GM21360 (cell line): ENCODE measurements at regions not wholly inside any gene's neighbourhood (a gene's known extent, or its start where the extent isn't known, plus 50 kb on each side); places are given as distances from the start of the nearest gene placed in this dataset.
"Not testable (repeated sequence)": the region's sequence is repeated elsewhere in the genome, so short reads cannot be mapped to it uniquely, and the experiment has no call there.

Source experiments
- ATAC-seq: cut with Tn5 transposase; IDR thresholded peaks from one replicate; pipeline ENCODE4 v1.9.1; 2021; ENCODE audit warnings: mild to moderate bottlenecking, moderate library complexity; ENCODE audit not compliant: unreplicated experiment

DNA sequence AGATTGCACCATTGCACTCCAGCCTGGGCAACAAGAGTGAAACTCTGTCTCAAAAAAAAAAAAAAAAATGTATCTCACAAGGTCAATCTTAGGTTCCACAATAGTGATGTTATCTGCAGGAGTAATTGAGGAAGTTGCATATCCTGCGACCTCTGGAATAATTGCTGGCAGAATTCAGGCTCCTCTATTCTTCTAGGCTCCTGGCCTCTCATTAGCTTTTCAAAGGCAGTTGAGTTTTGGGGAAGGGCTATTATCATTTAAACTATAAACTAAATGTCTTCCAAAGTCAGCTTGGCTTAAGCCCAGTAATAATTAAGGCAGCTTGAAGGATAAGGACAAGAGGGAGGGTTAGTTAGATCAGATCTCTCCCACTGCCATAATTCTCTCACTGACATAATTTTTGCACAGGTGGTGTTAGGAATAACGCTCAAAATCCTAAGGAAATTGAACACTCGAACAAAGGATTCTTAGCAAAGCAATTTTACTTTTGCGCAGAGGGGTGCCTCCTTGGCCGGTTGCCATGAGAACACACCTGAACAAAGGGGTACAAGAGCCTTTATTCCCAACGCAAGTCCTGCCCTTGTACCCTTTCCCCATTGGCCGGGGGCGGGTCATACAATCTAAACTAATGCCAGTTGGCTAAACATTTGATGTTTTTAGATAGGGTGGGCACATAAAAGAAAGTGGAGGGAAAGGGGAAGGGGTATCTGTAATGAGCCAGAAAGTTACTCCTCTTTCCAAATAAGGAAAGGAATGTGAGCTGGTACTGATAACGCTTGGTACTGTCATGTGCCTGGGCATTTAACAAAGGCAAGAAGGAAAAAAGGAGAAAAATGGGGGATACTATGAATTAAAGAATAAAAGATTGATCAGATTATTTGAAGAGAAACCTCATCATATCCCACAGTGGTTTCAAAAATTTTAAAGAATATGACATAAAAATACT lies 106.4 kb upstream of the CCNG1 start:
- no peak for ATAC-seq

- ATAC-seq: not testable (repeated sequence)
These were observed 101.3 kb upstream of the CCNG1 start for GRCh38 chr5:163336074-163336473.

- ATAC-seq: no peak
These were observed 98.2 kb upstream of the CCNG1 start for GRCh38 chr5:163339148-163339547.

- ATAC-seq: not testable (repeated sequence)
These were observed 97.0 kb upstream of the CCNG1 start for GRCh38 chr5:163340378-163340777.

DNA sequence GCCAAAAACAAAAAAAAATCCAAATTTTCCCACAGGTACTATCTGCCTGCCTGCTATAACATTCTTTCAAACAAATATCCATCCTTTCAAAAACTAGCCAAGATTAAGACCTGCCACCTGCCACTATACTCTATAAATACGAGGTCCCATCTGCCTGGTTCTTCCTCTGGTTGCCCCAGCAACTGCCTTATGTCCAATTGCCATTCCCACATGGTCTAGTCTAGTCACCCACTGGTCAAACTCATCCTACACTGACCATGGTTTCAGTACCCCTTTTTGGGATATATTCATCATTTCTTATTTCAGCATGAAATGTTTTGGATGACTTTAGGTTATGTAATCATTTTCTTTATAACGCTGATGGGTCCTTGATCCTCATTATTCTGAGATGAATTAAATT lies 95.1 kb upstream of the CCNG1 start:
- ATAC-seq: no peak

- no peak for ATAC-seq
These were observed 92.2 kb upstream of the CCNG1 start for GRCh38 chr5:163345216-163345615.

DNA sequence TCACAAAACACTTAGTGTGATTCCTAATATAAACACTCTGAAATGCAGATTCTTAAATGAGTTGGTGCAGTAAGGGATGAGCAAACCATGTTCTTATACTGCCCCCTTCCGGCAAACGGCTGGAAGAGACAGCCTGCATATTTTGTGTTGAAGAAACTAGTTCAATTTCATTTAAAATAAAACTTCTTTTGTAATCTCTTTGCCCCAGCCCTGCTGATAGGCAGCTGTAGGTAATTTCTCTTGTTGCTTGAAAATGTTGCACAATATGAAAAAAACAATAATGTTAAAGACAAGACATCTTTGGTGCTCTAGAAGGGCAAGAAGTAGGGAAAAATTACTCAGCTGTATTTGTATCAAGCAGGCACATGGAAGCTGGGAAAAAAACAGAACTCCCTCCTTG lies 89.7 kb upstream of the CCNG1 start:
- ATAC-seq: peak; percentile 77

GRCh38 chr5:163350083-163350482 lies 87.3 kb upstream of the CCNG1 start:
- peak; percentile 32 for ATAC-seq

DNA sequence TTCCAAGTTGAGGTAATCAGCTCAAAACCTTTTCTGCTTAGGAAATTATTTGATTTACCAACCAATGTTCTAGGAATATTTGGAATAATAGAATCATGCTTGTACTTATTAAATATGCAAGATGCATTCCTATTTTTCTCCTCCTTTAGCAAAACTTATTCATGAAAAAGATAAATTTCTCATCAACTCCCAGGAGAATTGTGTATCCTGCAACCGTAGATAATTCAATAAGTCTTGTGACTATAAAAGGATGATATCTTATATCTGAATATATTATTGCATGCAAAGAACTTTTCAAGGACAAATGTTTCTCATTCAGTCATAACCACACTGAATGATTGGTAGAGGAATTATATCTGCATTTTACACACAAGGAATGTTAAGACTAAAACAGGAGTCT lies 84.9 kb upstream of the CCNG1 start:
- ATAC-seq: no peak

DNA sequence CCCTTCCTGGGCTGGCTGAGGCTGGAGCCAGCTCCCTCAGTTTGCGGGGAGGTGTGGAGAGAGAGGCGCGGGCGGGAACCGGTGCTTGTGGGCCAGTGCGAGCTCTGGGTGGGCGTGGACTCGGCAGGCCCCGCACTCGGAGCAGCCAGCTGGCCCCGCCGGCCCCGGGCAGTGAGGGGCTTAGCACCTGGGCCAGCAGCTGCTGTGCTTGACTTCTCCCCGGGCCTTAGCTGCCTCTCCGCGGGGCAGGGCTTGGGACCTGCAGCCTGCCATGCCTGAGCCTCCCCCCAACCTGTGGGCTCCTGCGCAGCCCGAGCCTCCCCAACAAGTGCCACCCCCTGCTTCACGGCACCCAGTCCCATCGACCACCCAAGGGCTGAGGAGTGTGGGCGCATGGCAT lies 81.6 kb upstream of the CCNG1 start:
- ATAC-seq: not testable (repeated sequence)

DNA sequence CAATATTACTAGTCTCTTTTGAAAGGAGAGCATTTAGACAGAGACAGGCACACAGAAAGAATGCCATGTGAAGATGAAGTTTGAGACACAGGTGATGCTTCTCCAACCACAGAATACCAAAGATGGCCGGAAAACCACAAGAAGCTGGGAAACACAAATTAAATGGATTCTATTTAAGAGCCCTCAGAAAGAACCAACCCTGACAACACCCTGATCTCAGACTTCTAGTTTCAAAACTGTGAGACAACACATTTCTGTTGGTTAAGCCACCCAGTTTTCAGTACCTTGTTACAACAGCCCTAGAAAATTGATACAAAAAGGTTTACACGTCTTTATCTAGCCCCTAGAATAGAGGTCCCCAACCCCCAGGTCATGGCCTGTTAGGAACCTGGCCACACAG lies 79.8 kb upstream of the CCNG1 start:
- ATAC-seq: no peak

DNA sequence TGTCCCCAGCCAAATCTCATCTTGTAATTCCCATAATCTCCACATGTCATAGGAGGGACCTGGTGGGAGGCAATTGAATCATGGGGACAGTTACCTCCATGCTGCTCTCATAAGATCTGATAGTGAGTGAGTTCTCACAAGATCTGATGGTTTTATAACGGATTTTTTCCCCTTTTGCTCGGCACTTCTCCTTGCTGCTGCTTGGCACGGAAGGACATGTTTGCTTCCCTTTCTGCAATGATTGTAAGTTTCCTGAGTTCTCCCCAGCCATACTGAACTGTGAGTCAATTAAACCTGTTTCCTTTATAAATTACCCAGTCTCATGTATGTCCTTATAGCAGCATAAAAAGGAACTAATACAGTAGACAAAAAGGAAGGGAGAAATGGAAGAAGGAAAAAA lies 76.7 kb upstream of the CCNG1 start:
- no peak for ATAC-seq

DNA sequence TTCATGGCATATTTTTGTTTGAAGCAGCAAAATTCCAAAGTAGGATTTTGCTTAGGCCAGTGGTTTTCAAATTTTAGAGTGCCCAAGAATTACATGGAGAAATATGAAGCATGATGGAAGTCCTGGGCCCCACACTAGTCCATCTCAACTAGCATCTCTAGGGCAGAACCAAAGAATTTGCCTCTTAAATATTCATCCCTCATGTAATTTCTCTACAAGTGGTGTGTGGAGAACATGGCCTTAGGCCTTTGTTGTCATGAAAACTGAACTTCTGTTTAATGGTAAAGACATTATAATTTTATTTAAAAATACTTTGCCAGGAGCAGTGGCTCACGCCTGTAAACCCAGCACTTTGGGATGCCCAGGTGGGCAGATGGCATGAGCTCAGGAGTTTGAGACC lies 75.9 kb upstream of the CCNG1 start:
- no peak for ATAC-seq

DNA sequence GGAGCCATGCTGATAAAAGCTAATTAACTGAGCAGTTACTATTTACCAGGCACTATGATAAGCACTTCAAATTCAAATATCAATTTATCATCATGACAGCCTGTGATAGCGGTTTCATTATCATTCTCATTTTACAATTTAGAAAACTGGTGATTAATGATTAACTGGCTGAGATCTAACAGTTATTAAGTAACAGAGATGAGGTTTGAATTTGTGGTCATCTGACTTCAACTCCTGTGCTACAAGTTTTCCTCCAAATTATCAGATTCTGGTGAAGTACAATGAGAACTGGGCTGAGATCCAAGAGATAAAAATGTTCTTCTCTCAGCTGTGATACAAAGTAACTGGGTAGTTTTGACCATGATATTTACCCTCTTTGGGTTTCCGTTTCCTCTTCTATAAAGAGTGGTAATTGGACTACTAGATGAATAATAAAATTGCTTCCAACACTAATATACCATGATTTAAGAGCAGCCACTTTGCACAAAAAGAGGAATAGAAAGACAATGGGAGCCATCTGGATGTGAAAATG lies 74.5 kb upstream of the CCNG1 start:
- no peak for ATAC-seq

DNA sequence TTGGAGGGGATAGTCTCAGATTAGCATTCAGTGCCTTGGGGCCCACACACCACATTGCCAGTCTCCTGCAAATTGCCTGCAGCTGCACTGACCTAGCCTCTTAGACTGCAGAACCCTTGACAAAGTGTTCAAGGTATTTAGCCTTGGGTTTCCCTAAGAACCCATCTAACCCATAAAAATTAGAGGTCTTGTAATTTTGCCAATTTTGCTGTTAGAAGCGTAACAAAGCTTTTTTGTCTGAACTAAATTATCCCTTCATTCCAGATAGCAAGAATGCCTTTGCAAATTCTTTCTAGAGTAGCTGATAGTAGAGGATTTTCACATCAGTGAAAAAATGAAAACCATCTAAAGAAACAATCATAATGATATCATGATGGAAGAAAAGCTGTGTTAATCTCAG lies 74.0 kb upstream of the CCNG1 start:
- no peak for ATAC-seq

GRCh38 chr5:163366757-163367156 lies 70.6 kb upstream of the CCNG1 start:
- no peak for ATAC-seq

GRCh38 chr5:163369776-163370385 lies 67.5 kb upstream of the CCNG1 start:
- ATAC-seq: no peak

DNA sequence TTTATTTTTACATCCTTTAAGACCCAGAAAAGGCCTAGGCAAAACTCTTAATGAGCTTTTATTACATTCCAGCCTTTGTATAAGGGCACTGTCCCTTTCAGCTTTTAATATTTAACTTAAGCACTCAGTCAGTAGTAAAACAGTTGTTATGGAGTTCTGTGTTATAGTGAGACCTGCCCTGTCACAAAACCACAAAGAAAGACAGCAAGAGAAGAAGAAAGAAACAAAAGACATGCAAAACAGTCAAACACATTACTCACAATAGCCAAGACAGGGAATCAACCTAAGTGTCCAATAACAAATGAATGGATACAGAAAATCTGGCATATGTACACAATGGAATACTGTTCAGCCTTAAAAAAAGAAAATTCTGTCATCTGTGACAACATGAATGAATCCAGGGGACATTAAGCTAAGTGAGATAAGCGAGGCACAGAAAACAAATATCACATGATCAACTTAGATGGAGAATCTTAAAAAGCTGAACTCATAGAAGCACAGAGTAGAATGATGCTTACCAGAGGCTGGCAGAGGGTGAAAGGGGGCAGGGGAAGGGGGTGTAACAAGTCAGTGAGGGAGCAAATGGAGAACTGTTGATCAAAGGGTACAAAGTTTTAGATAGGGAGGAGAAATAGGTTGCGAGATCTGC lies 63.8 kb upstream of the CCNG1 start:
- no peak for ATAC-seq

DNA sequence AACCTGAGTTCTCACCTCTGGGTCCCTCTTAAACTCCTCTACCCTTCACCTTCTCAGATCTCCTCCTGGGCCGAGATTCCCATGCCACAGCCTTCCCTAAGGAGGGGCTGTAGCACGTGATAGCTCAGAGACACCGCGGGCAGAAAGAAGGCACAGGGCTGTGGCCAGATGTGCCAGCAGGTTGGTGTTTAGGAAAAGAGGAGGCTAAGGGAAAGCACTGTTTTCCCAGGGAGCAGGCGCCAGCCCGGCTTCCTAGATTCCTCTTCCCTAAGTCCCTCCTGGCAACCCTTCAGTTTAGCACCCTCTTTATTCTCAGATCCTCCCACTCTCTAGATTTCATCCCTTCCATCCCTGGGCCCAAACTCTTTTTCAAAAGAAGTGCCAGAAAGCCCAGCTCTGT lies 59.4 kb upstream of the CCNG1 start:
- no peak for ATAC-seq

- no peak for ATAC-seq
These were observed 57.9 kb upstream of the CCNG1 start for GRCh38 chr5:163379298-163380155.

DNA sequence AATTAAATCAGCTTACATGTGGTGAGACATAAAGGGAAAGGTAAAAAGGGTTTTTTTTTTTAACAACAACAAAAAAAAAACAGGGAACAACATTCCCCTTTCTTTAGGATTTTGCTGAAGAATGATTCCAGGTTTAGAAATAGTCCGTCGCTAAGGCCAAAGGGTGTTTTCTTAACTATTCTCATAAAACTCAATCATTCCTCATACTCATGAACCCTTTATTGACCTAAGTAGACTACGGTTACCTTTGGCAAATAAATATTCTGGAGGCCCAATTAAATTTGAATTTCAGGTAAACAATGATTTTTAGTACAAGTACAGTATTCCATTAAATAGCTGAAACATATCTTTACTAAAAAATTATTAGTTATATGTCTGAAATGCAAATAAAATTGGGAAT lies 55.6 kb upstream of the CCNG1 start:
- no peak for ATAC-seq
